ENCODE measurements at regions not wholly inside any gene's neighbourhood (a gene's known extent, or its start where the extent isn't known, plus 50 kb on each side); places are given as distances from the start of the nearest gene placed in this dataset. TPM values are rescaled to one million over a fixed set of nuclear protein-coding genes. Genes with fewer than 3 reads are reported as not detected.

- TF ChIP-seq CTCF (IDR thresholded peaks at IDR 0.05; ENCODE audit: insufficient read depth, low read length), result no peak
- H3K4me3 ChIP-seq (ENCODE audit: low read depth, low read length), result no peak overlapping the region
- no peak for DNase-seq (ENCODE audit: low read depth)
Observed at GRCh38 chr9:75826314-75826713, 64.2 kb upstream of the PCSK5 start.

GRCh38 chr9:75830303-75830702 is 60.2 kb upstream of the PCSK5 start:
- DNase-seq (ENCODE audit: low read depth), result no peak
- no peak for TF ChIP-seq CTCF (IDR thresholded peaks at IDR 0.05; ENCODE audit: insufficient read depth, low read length)
- H3K4me3 ChIP-seq (ENCODE audit: low read depth, low read length), result no peak overlapping the region

GRCh38 chr9:75833778-75834177 is 56.7 kb upstream of the PCSK5 start:
- no peak for TF ChIP-seq CTCF (IDR thresholded peaks at IDR 0.05; ENCODE audit: insufficient read depth, low read length)

DNA sequence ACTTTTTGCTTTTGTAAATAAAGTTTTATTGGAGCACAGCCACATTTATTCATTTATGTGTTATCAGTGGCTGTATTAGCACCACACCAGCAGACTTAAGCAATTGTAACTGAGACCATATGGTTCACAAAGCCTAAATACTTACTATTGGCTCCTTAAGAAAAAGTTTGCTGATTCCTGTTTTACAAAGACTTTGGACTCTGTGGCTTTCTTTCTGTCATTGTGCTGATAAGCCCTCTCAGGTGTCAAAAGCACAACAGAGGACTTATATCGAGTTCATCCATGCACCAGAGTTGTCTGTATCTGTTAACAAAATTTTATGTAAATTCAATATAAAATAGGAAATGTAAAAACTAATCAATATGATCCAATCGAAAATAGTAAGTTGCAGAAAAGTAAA is 55.6 kb upstream of the PCSK5 start:
- no peak for TF ChIP-seq CTCF (IDR thresholded peaks at IDR 0.05; ENCODE audit: insufficient read depth, low read length)
- DNase-seq (ENCODE audit: low read depth), result no peak
- H3K4me3 ChIP-seq (ENCODE audit: low read depth, low read length), result no peak overlapping the region

More at GRCh38 chr9:75833778-75834177, 56.7 kb upstream of the PCSK5 start:
- DNase-seq (ENCODE audit: low read depth), result no peak
- no peak overlapping the region for H3K4me3 ChIP-seq (ENCODE audit: low read depth, low read length)

Small RNA genes lying in the stretch of these regions (small RNA-seq; reads per million reads assigned to genes)
- gene RNU6-1228P, result not detected

Measured in fibroblast of the aortic adventitia (primary cell).